ENCODE measurements at regions not wholly inside any gene's neighbourhood (a gene's known extent, or its start where the extent isn't known, plus 50 kb on each side); places are given as distances from the start of the nearest gene placed in this dataset.

- H4K8ac ChIP-seq (ENCODE audit: low read depth, low read length), result no peak overlapping the region
- no CpG with 5 or more reads among the region's 1 CpG for WGBS (ENCODE audit: extremely low coverage, insufficient coverage, insufficient read length)
- H2AFZ ChIP-seq (ENCODE audit: insufficient read depth, low read length, poor library complexity), result no peak overlapping the region
- no peak for DNase-seq
- H4K12ac ChIP-seq (ENCODE audit: low read depth, low read length), result no peak overlapping the region
- H3K27ac ChIP-seq (ENCODE audit: low read depth, low read length), result no peak overlapping the region
- no peaks in the 10 kb centered on the region for H3K27me3 ChIP-seq (ENCODE audit: insufficient read depth, low read length)
- no peak overlapping the region for H3K18ac ChIP-seq (ENCODE audit: low read length)
- no peak overlapping the region for H3K4ac ChIP-seq (ENCODE audit: low read depth, low read length)
- H3K79me2 ChIP-seq (ENCODE audit: control insufficient read depth, insufficient read depth, low read length, poor library complexity), result no peaks in the 10 kb centered on the region
- no peak overlapping the region for H2AK5ac ChIP-seq (ENCODE audit: low read length)
- no peak overlapping the region for H3K4me2 ChIP-seq (ENCODE audit: low read length)
- no peak overlapping the region for H4K91ac ChIP-seq (ENCODE audit: low read depth, low read length)
- H3K23ac ChIP-seq (ENCODE audit: low read length), result no peak overlapping the region
- H3K4me1 ChIP-seq (ENCODE audit: control insufficient read depth in 1 of 2, insufficient read depth in 2 of 2, low read length in 2 of 2), result peaks cover 0 to 3% of the 10 kb centered on the region in 2 experiments
- H2BK12ac ChIP-seq (ENCODE audit: low read length), result no peak overlapping the region
- H2BK5ac ChIP-seq (ENCODE audit: low read depth, low read length, poor library complexity), result no peak overlapping the region
- no peak overlapping the region for H3K4me3 ChIP-seq (ENCODE audit: low read depth, low read length)
- H3K79me1 ChIP-seq (ENCODE audit: low read length), result no peaks in the 10 kb centered on the region
- no peaks in the 10 kb centered on the region for H3K9me3 ChIP-seq (ENCODE audit: insufficient read depth, low read depth, low read length)
- H2BK120ac ChIP-seq (ENCODE audit: insufficient read depth, low read length, poor library complexity), result no peak overlapping the region
- H3K36me3 ChIP-seq (ENCODE audit: control insufficient read depth in 1 of 2, insufficient read depth in 2 of 2, low read length in 2 of 2), result no peaks in the 10 kb centered on the region
- no peak overlapping the region for H3K9ac ChIP-seq (ENCODE audit: low read length)
- H3K14ac ChIP-seq (ENCODE audit: low read length), result no peak overlapping the region
Observed at GRCh38 chr1:163674236-163674635, 352.5 kb downstream of the NUF2 start.

- Histone ChIP-seq H4K8ac (ENCODE audit: low read depth, low read length) (no peak overlapping the region), H4K91ac (ENCODE audit: low read depth, low read length) (no peak overlapping the region), H3K9me3 (ENCODE audit: insufficient read depth, low read depth, low read length) (no peaks in the 10 kb centered on the region), H2BK12ac (ENCODE audit: low read length) (no peak overlapping the region), H3K79me2 (ENCODE audit: control insufficient read depth, insufficient read depth, low read length, poor library complexity) (no peaks in the 10 kb centered on the region), H2BK120ac (ENCODE audit: insufficient read depth, low read length, poor library complexity) (no peak overlapping the region), H3K14ac (ENCODE audit: low read length) (no peak overlapping the region), H3K27ac (ENCODE audit: low read depth, low read length) (no peak overlapping the region), H3K79me1 (ENCODE audit: low read length) (no peaks in the 10 kb centered on the region), H3K9ac (ENCODE audit: low read length) (no peak overlapping the region), H3K4me3 (ENCODE audit: low read depth, low read length) (no peak overlapping the region), H2AFZ (ENCODE audit: insufficient read depth, low read length, poor library complexity) (no peak overlapping the region), H2AK5ac (ENCODE audit: low read length) (no peak overlapping the region), H3K36me3 (ENCODE audit: control insufficient read depth in 1 of 2, insufficient read depth in 2 of 2, low read length in 2 of 2) (no peaks in the 10 kb centered on the region), H3K4ac (ENCODE audit: low read depth, low read length) (no peak overlapping the region), H3K23ac (ENCODE audit: low read length) (no peak overlapping the region), H3K4me2 (ENCODE audit: low read length) (no peak overlapping the region), H2BK5ac (ENCODE audit: low read depth, low read length, poor library complexity) (no peak overlapping the region), H3K4me1 (ENCODE audit: control insufficient read depth in 1 of 2, insufficient read depth in 2 of 2, low read length in 2 of 2) (no peaks in the 10 kb centered on the region), H3K27me3 (ENCODE audit: insufficient read depth, low read length) (no peaks in the 10 kb centered on the region), H3K18ac (ENCODE audit: low read length) (no peak overlapping the region), H4K12ac (ENCODE audit: low read depth, low read length) (no peak overlapping the region)
- no peak for DNase-seq
- no CpG with 5 or more reads among the region's 1 CpG for WGBS (ENCODE audit: extremely low coverage, insufficient coverage, insufficient read length)
Observed at GRCh38 chr1:163684785-163685184, 363.0 kb downstream of the NUF2 start.

GRCh38 chr1:163692266-163692665, 370.5 kb downstream of the NUF2 start:
- Histone ChIP-seq H2BK120ac (ENCODE audit: insufficient read depth, low read length, poor library complexity) (no peak overlapping the region), H3K9me3 (ENCODE audit: insufficient read depth, low read depth, low read length) (no peaks in the 10 kb centered on the region), H4K8ac (ENCODE audit: low read depth, low read length) (no peak overlapping the region), H4K12ac (ENCODE audit: low read depth, low read length) (no peak overlapping the region), H3K27me3 (ENCODE audit: insufficient read depth, low read length) (no peaks in the 10 kb centered on the region), H3K9ac (ENCODE audit: low read length) (no peak overlapping the region), H3K4me1 (ENCODE audit: control insufficient read depth in 1 of 2, insufficient read depth in 2 of 2, low read length in 2 of 2) (no peaks in the 10 kb centered on the region), H3K36me3 (ENCODE audit: control insufficient read depth in 1 of 2, insufficient read depth in 2 of 2, low read length in 2 of 2) (no peaks in the 10 kb centered on the region), H3K4me3 (ENCODE audit: low read depth, low read length) (no peak overlapping the region), H3K27ac (ENCODE audit: low read depth, low read length) (no peak overlapping the region), H2AK5ac (ENCODE audit: low read length) (no peak overlapping the region), H3K23ac (ENCODE audit: low read length) (no peak overlapping the region), H3K4me2 (ENCODE audit: low read length) (no peak overlapping the region), H3K79me2 (ENCODE audit: control insufficient read depth, insufficient read depth, low read length, poor library complexity) (no peaks in the 10 kb centered on the region), H3K14ac (ENCODE audit: low read length) (no peak overlapping the region), H2BK12ac (ENCODE audit: low read length) (no peak overlapping the region), H3K18ac (ENCODE audit: low read length) (no peak overlapping the region), H2BK5ac (ENCODE audit: low read depth, low read length, poor library complexity) (no peak overlapping the region), H4K91ac (ENCODE audit: low read depth, low read length) (no peak overlapping the region), H2AFZ (ENCODE audit: insufficient read depth, low read length, poor library complexity) (no peak overlapping the region), H3K79me1 (ENCODE audit: low read length) (no peaks in the 10 kb centered on the region), H3K4ac (ENCODE audit: low read depth, low read length) (no peak overlapping the region)
- DNase-seq, result no peak
- no CpG with 5 or more reads among the region's 14 CpGs for WGBS (ENCODE audit: extremely low coverage, insufficient coverage, insufficient read length)

GRCh38 chr1:163697137-163697536, 375.4 kb downstream of the NUF2 start:
- Histone ChIP-seq H3K4ac (ENCODE audit: low read depth, low read length) (no peak overlapping the region), H2AFZ (ENCODE audit: insufficient read depth, low read length, poor library complexity) (no peak overlapping the region), H4K91ac (ENCODE audit: low read depth, low read length) (no peak overlapping the region), H3K27me3 (ENCODE audit: insufficient read depth, low read length) (no peaks in the 10 kb centered on the region), H2BK5ac (ENCODE audit: low read depth, low read length, poor library complexity) (no peak overlapping the region), H3K4me3 (ENCODE audit: low read depth, low read length) (no peak overlapping the region), H2AK5ac (ENCODE audit: low read length) (no peak overlapping the region), H3K79me2 (ENCODE audit: control insufficient read depth, insufficient read depth, low read length, poor library complexity) (no peaks in the 10 kb centered on the region), H3K36me3 (ENCODE audit: control insufficient read depth in 1 of 2, insufficient read depth in 2 of 2, low read length in 2 of 2) (no peaks in the 10 kb centered on the region), H4K8ac (ENCODE audit: low read depth, low read length) (no peak overlapping the region), H4K12ac (ENCODE audit: low read depth, low read length) (no peak overlapping the region), H3K4me1 (ENCODE audit: control insufficient read depth in 1 of 2, insufficient read depth in 2 of 2, low read length in 2 of 2) (no peaks in the 10 kb centered on the region), H3K27ac (ENCODE audit: low read depth, low read length) (no peak overlapping the region), H3K9me3 (ENCODE audit: insufficient read depth, low read depth, low read length) (no peaks in the 10 kb centered on the region), H3K79me1 (ENCODE audit: low read length) (no peaks in the 10 kb centered on the region), H3K23ac (ENCODE audit: low read length) (no peak overlapping the region), H3K18ac (ENCODE audit: low read length) (no peak overlapping the region), H2BK120ac (ENCODE audit: insufficient read depth, low read length, poor library complexity) (no peak overlapping the region), H3K14ac (ENCODE audit: low read length) (no peak overlapping the region), H2BK12ac (ENCODE audit: low read length) (no peak overlapping the region), H3K9ac (ENCODE audit: low read length) (no peak overlapping the region), H3K4me2 (ENCODE audit: low read length) (no peak overlapping the region)
- DNase-seq, result no peak
- no CpG with 5 or more reads among the region's 2 CpGs for WGBS (ENCODE audit: extremely low coverage, insufficient coverage, insufficient read length)
